Hepatic stellate cell (primary cell): ENCODE measurements at regions not wholly inside any gene's neighbourhood (a gene's known extent, or its start where the extent isn't known, plus 50 kb on each side); places are given as distances from the start of the nearest gene placed in this dataset.

Experiments used
- DNase-seq: peaks from one replicate; pipeline ENCODE4 v3.0.0; 2011; ENCODE audit warnings: low spot score

DNA sequence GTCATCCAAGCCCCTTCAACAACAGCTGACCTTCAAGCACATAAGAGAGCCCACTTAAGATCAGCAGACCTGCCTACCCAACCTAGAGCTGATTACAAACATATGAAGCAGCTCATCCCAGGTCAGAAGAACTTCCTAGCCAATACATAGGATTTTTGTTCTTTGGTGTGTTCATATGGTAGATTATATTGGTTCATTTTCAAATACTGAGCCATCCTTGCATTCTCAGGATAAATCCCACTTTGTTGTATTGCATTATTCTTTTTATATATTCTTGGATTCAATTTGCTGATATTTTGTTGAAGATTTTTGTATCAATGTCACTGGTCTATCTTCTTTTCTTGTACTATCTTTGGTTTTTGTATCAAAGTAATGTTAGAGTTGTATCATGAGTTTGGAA is 107.3 kb upstream of the STT3B start:
- no peak for DNase-seq

DNA sequence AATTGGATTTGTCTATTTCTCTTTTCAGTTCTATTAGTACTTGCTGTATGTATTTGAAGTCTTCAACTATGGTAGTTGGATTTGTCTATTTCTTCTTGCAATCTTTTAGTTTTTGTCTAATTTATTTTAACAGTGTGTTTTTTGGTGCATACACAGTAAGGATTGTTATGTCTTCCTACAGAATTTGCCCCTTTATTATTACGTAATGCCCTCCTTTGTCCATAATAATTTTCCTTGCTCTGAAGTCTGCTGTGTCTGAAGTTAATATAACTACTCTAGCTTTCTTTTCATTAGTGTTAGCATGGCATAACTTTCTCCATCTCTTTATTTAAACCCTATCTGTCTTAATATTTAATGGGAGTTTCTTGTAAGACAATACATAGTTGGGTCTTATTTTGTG is 105.1 kb upstream of the STT3B start:
- no peak for DNase-seq

DNA sequence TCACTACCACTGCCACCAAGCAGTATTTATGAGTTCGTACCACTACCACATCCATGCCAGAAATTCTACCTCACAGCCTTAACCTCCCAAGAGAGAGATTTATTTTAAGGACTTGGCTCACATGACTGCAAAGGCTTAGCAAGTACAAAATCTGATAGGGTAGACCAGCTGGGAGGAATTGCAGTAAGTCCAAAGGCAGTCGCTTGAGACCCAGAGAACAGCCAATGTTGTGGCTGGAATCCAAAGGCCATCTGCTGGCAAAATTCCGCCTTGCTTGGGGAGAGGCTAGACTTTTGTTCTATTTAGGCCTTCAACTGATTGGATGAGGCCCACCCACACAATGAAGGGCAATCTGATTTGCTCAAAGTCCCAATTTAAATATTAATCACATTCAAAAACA is 101.4 kb upstream of the STT3B start:
- DNase-seq: no peak

DNA sequence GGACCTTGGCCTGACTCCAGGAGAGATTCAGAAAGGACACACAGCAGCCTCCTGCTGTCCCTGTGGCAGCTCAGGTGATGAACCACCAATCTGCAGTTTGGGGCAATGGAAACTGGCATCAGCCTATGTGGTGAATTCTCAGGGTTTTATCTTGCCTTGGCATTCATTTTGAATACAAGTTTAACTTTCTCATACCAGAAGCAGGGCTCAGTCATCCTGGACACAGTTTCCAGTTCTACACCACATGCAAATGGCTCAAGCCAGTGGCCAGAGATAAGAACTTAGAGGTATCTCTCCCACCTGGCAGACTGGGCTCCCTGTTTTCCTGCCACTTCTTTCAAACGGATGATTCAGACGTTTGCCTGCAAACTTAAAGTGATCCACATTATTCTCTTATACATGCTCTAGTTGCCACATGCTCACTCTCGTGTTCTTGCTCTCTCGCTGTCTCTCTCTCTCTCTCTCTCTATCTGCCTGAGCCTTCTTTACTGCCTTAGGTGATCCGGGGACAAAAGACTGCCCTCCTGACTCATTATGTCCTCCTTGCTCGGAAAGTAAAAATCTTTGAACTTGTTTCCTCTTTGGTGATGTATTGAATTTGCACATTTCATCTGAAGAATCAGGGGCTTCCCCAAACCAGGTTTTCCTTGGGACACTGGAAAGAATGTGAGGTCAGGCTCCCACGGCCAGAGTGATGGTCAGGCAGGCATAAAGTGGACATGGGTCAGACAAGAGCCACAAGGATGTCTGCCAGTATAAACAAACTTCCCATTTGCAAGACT is 99.6 kb upstream of the STT3B start:
- DNase-seq: no peak

DNA sequence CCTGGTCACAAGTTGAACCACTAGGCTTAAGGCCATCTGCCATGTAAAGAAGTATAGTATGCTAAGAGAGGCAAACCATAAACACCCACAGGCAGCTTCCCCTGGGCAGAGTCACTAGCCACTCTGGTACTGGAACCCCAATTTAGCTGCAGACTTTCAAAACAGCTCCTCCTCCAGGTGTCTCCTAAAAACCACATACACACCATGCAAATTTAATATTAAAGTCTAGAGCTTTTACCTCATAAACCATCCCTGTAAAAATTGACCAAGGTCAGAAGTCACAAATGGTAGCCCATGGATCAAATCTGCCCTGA is 99.1 kb upstream of the STT3B start:
- no peak for DNase-seq

DNA sequence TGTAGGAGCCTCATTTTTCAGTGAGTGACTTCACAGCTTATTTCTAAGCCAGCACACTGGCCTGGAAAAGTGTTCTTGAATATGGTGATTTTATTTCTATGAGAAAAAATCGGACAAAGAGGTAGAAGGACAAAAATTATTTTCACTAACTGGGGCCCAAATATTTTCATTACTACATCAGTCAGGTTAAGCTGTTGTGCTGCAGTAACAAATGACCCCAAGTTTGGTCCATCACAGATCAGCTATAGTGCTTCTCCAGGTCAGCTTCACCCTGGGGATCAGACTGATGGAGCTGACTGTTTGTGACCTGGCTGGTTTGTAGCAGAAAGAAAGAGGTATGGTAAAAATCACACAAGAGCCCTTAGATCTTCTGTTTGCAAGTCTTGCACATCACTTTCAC is 97.9 kb upstream of the STT3B start:
- no peak for DNase-seq

DNA sequence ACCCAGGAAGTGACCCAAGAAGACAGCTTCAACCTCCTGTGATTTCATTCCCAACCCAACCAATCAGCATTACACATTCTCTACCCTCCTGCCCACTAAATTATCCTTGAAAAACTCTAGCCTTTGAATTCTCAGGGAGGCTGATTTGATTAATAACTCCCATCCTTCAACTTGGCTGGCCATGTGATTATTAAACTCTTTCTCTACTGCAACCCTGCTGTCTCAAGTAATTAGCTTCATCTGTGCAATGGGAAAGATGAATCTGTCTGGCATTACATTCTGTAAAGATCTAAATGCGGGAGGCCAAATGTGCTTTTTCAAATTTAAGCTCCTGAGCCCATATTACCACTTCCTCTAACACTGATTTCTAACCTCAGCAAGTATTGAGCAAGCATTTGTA is 95.9 kb upstream of the STT3B start:
- DNase-seq: no peak

DNA sequence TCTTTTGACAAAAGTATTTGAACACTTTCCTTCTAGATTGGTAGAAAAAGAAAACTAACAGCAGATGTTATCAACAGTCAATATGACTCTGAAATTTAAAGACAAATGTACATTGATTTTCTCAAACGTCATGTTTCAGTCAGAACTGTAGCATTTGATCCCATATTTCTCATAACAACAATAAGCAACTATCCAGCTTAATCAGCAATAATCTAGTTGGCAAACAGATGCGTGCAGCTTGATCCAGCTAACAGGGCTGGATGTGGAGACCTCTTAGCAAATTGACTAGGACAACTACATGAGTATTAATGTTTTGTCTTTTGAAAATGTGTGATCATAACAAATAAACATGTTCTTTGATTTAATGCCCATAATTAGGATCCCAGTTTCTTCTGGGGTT is 94.0 kb upstream of the STT3B start:
- no peak for DNase-seq

DNA sequence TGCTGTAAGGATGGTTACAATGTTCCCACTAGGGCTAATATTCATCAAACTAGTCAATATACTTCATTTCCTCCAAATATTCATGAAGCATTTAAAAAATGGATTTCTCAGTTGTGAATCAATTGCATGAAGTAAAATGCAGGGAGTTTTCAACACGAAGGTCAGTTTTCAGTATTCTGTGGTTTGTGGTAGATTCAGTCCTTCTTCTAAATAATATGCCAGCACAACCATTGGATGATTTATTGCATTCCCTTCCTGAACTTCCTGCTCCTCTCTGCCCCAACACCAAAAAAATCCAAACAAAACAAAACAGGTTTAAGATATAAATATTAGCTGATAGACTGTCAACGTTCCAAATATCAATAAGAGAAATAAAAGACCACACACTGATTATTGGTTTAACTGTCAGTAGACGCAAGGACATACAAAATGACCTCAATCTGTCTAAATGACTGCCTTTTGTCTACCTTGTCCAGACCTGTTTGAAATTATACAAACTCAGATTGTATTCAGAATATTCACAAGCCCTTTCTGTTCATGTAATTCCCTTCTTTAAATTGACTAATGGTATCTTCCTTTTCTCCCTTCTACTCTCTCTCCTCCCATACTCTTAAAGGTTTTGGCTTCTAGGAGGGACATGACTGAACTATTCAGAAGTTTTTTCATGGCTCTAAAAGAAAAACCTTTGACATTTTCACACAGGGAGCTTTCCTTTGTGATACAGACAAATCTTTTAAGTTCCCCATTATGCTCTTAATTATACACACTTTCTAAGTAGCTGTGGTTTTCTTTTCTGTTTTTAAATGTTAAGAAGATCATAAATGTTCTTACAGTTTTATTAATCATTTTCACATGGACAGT is 92.6 kb upstream of the STT3B start:
- no peak for DNase-seq

DNA sequence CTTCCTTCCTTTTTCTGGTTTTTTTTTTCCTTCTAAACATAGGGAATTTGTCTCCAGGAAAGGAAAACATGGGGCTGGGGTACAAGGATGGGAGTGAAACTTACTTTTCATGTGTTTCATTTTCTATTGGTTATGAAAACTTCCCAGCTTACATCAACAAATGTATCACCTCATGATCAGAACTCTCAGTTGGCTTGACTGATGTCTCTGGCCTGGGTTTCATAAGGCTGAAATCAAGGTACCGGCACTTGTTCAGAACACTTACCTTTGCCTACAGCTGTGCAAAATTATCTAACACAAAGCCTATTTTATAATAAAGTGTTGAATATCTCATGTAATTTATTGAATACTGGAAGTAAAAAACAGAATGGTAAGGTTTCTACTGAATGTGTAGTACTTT is 91.8 kb upstream of the STT3B start:
- no peak for DNase-seq

DNA sequence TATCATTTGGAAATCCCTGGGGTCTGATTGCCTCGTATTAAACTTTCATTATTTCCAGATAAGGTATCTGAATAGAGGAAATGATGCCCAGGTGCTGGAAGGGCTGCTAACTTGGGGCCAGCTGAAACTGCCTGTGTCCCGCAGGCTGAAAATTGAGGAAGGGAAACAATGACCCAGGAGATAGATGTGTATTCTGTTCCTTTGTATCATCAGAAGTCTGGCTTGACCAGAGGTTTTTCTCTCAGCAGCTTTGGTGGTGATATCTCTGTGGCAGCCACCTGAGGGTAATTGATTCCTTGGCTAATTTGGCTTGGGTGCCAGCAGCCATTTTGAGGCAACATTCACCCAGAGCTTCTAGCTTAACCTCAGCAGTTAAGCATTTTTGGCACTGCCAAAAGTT is 90.0 kb upstream of the STT3B start:
- no peak for DNase-seq

DNA sequence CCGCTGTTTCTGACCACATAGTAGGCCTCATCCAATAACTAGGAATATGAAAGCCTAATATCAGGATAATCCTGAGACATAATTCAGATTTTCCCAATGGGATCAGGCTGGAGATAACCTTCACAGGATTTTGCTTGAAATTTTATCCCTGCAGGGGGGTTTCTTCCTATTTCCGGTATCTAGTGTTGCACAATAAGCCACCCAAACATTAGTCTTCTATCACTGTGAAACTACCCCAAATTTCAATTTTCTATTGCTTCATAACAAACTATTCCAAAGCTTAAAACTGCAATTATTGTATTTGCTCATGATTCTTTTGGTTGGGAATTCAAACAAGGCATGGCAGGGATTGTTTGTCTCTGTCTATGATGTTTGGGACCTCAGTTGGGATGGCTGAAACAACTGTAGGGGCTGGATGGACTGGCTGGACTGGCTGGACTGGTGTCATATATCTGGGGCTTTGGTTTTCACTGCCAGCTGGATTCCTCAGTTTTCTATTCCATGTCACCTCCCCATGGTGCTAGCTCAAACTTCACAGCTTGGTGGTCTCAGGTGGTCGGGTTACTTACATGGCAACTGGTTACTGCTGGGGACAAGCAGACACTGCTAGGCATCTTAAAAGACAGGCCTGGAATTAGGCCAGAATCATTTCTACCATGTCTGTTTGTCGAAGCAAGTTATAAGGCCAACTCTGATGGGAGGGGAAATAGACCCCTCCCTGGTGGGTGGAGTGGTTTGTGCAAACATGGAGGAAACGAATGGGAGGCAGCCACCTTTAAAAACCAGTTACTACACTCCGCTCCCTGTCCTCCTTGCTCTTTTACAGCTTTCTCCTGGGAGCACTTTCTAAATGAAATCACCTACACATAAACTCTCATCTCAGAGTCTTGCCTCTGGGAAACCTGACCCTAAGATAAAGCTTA is 88.2 kb upstream of the STT3B start:
- no peak for DNase-seq

DNA sequence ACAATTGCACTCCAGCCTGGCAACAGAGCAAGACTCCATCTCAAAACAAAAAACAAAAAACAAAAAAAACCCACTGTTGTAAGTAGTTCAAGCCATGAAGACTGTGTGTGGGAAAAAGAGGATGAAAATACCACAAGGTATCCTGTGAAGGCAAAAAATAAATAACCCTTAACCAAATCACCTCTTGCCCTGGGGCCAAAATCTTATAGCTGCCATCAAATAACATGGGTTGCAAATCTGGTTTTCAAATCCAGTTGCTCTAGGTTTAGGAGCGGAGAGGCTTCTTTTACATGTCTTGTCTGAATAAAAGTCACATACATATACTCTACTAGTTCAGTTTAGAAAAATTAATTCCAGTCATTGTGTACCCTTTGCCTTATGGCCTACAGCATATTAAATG is 87.0 kb upstream of the STT3B start:
- DNase-seq: no peak

DNA sequence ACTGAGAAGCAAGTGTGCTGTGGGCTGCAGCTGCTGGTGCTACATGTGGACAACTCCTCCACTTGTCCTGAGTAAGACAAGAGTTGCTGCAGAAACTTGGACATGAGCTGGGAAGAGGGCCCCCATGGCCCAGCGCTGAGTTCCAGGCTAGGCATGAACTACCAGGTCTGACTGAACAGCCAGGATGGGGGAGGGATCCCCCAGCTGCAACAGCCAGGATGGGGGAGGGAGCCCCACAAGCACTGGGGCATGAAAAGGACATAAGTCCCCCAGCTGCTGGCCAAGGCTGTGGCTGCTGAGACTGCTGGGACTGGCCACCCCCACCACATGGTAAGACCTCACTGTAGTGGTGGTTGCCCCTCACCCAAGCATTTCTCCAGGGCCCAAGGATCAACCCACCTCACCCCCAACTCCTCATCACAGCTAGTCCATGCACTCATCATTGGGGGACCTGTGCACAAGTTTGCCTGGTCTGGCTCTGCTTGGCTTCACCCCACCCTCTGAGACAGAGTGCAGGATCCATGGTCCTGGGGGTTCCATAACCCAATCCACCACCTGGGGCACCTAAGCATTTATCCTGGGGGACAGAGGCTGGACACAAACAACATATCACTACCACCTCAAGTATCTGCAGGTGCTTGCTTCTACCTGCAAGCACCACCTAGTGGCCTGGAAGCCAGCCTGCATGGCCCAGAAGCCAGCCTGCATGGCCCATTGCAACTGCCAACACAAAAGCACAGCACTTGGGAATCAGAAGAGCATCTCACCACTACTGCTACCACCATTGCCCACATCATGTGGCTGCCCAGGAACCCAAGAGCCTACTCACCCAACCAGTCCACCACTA is 84.5 kb upstream of the STT3B start:
- peak; percentile 4 for DNase-seq

DNA sequence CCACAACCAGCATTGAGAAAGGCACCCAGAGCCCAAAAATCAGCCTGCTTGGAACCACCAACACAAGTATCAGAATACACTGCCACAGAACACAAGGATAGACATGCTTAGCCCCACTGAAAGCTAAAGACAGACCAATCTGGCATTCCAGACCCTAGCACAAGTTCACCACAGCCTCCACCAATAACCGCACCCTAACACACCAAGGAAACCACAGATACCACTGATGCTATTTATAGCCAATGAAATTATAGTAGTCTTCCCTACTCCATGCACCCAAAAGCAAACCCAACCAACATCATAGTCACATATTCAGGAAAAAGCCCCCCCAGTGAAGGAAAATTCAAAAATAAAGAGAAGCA is 83.9 kb upstream of the STT3B start:
- DNase-seq: no peak

DNA sequence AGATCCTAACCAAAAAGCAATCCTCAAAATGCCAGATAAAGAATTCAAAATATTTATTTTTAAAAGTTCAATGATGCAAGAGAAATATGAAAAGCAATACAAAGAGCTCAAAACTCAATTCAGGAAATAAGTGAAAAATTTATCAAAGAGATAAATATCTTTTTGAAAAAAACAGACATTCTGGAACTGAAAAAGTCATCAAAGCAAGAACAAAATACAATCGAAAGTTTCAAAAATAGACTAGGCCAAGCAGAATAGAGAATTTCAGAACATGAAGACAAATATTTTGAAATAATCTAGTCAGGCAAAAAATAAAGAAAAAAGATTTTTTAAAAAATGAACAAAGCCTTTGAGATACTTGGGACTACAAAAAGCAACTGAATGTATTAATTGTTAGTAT is 83.4 kb upstream of the STT3B start:
- no peak for DNase-seq

DNA sequence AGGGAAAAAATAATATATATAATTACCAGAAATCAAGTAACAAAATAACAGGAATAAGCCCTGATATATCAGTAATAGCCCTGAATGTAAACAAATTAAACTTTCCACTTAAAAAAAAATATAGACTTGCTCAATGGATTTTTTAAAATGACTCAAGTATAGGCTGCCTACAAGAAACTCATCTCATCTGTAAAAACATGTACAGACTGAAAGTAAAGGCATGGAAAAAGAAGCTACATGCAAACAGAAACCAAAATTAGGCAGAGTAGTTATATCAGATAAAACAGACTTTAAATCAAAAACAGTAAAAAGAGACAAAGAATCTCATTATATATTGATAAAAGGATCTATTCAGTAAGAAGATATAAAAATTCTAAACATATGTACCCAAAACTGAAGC is 82.4 kb upstream of the STT3B start:
- DNase-seq: no peak

DNA sequence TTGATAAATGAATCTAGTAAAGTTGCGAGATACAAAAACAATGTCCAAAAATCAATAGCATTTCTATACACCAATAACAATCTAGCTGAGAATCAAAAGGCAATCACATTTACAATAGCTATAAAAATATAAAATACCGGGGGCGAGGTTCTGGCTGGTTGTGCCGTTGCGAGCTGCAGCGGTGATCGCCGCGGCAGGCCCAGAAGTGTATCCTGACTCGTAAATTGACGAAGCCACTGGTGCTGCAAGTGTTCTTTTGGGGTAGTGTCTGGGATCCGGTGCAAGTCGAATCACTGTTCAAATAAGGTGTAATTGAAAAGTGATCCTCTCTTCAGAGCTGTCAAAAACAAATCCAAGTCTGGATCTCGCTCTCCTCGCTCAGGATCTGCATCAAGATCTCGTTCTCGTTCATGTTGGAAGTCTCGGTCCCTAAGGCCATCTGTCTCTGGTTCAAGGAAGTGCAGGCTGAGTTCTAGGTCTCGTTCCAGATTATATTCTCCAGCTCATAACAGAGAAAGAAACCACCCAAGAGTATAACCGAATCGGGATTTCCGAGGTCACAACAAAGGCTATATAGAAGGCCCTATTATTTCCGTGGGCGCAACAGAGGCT is 80.1 kb upstream of the STT3B start:
- DNase-seq: no peak

DNA sequence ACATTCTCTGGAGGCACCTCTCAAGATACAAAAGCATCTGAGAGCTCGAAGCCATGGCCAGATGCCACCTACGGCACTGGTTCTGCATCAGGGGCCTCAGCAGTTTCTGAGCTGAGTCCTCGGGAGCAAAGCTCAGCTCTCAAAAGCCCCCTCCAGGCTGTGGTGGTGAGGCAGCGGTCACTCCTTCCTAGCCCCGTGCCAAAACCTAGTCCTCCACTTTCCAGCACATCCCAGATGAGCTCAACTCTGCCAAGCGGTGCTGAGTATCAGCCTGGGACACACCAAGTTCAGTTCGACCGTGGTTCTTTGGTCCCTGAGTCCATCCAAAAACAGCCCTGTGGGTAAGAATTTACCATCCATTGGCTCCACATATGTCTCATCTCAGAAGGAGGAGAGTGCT is 79.3 kb upstream of the STT3B start:
- DNase-seq: no peak

DNA sequence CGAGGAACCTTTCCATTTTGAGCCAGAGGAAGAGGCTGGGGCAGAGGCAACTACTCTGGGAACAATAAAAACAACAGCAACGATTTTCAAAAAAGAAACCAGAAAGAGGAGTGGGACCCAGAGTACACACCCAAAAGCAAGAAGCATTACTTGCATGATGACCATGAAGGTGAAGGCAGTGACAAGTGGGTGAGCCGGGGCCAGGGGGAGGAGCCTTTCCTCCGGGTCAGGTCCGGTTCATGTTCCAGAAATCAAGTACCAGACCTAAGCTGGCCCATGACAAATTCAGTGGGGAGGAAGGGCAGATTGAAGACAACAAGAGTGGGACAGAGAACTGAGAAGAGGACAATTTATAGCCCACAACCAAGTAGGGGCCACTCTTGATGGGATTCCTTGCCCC is 77.2 kb upstream of the STT3B start:
- DNase-seq: no peak

DNA sequence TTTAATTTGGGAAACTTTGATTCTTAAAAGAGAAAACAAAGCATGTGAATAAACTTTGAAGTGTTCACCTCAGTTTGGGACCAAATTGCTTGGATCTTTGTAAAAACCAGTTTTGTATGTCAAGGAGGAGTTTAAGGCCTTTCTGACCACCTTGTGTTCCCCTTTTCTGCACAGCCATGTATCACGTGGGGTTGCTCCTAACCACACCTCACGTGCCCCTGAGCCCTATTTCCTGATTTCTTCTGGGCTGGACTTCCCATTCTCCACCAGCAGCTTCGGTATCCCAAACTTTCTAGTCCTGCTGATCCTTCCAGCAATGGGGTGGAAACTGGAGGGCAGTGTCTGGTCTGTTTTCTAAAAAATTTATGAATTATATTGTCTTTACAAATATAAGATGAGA is 76.4 kb upstream of the STT3B start:
- no peak for DNase-seq
